T-helper 17 cell (primary cell): ENCODE measurements at regions not wholly inside any gene's neighbourhood (a gene's known extent, or its start where the extent isn't known, plus 50 kb on each side); places are given as distances from the start of the nearest gene placed in this dataset.

Experiments used
- ATAC-seq: fragments of 150-1000 bp; cut with Tn5 transposase; 2 replicates; pipeline ENCODE4 v1.10.0; 2021; ENCODE audit warnings: mild to moderate bottlenecking, moderate library complexity
- DNase-seq, 3 donors: peaks; one replicate each; pipeline versions ENCODE4 v3.0.0 to v3.0.0-alpha.2; 2020 to 2021
- H3K9me3 ChIP-seq: one replicate; pipeline ENCODE4 v1.7.0; 2013; ENCODE audit warnings: low read length, mild to moderate bottlenecking; ENCODE audit not compliant: control insufficient read depth, poor library complexity, severe bottlenecking
- H3K27ac Mint-ChIP-seq: one replicate; pipeline ENCODE4 v1.8.0; 2022; ENCODE audit warnings: mild to moderate bottlenecking, moderate library complexity, mixed read lengths
- H3K27me3 Mint-ChIP-seq: one replicate; pipeline ENCODE4 v1.8.0; 2022; ENCODE audit warnings: mixed read lengths
- H3K36me3 Mint-ChIP-seq: one replicate; pipeline ENCODE4 v1.8.0; 2022; ENCODE audit warnings: low read depth, mixed read lengths
- H3K4me1 Mint-ChIP-seq: one replicate; pipeline ENCODE4 v1.8.0; 2022; ENCODE audit warnings: mild to moderate bottlenecking, mixed read lengths
- H3K4me3 Mint-ChIP-seq: one replicate; pipeline ENCODE4 v1.8.0; 2022; ENCODE audit warnings: mild to moderate bottlenecking, moderate library complexity, mixed read lengths

DNA sequence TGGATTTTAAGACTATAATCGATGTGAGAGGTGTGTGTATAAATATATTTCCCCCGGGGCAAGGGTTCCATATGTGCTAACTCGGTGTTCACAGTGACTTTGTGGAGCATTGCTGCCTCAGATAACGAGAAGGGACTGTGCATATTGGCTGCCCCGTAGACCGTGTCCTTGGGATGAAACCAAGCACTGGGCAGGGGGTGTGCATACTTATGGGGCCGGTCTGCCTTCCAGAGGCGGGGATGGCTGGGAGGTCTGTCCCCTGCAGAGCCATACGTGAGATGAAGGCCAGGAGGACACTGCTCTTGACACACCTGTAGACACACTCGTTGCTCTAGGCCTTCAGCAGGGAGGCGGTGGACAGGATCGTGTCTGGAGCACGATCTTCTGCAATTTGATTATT lies 56.0 kb upstream of the ZNF354A start:
- Mint-ChIP-seq H3K36me3 (peaks cover 3% of the 10 kb centered on the region), H3K27me3 (peaks cover 24% of the 10 kb centered on the region), H3K27ac (no peak overlapping the region), H3K4me1 (peaks cover 5% of the 10 kb centered on the region), H3K4me3 (no peak overlapping the region)
- no peak for ATAC-seq
- no peak for DNase-seq
- H3K9me3 ChIP-seq, result no peaks in the 10 kb centered on the region

DNA sequence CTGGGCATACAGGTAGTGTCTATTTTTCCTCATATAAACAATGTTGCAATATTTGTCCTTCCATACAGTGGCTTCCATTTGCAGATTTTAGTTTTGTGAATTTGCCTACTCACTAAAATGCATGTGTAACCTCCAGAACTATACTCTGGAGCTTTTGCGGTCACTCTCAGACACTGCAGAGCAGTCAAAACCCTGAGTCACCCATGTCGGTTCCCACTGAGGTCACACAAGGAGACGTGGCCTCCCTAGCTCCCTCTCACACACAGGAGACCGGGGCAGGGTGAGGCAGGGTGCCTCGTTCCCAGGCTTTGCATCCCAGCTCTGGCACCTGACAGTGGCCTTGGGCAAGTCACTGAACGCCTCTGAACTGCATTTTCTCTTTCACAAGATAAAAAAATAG lies 55.5 kb upstream of the ZNF354A start:
- Mint-ChIP-seq H3K27me3 (peaks cover 27% of the 10 kb centered on the region), H3K4me3 (no peak overlapping the region), H3K36me3 (peaks cover 3% of the 10 kb centered on the region), H3K27ac (no peak overlapping the region), H3K4me1 (peaks cover 5% of the 10 kb centered on the region)
- no peak for DNase-seq
- no peaks in the 10 kb centered on the region for H3K9me3 ChIP-seq
- no peak for ATAC-seq

DNA sequence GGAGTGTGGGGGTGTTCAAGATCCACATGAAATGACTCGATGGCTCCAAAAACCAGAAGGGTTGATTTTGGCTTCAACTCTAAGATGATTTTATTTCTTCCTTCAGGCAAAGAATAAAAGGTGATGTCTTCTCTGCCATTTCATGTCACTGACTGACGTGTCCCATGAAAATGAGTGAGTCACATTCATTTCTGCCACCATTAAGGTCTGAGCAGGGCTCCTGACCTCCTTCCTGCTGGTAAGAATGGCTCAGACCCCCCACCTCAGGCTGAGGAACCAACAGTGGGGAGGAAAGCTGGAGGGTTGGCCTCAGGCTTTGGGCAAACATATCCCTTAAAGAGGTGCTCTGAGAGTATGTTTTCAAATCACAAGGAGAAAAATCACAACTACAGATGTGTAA lies 53.9 kb upstream of the ZNF354A start:
- Mint-ChIP-seq H3K4me3 (no peak overlapping the region), H3K36me3 (peaks cover 3% of the 10 kb centered on the region), H3K27ac (no peak overlapping the region), H3K4me1 (no peaks in the 10 kb centered on the region), H3K27me3 (peaks cover 22% of the 10 kb centered on the region)
- no peak for DNase-seq
- H3K9me3 ChIP-seq, result no peaks in the 10 kb centered on the region
- ATAC-seq, result no peak

DNA sequence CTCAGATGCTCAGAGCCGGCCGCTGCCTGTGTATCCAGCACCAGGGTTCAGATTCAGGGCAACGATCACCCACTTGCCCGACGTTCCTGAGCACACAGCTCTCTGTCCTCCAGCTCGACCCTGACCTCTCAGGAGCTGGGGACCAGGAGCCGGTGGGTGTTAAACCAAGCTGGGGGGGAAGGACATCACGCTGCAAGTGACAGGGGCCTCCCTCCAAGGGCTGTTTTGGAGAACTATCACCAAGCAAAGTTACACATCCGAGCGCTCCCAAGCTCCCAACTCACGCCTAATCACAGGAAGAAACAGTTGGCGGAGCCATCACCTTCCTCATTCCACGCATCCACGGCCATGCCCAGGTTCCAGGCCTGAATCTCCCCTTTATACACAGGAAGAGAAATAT lies 51.5 kb upstream of the ZNF354A start:
- Mint-ChIP-seq H3K4me3 (no peak overlapping the region), H3K27me3 (peaks cover 13% of the 10 kb centered on the region), H3K36me3 (peaks cover 3% of the 10 kb centered on the region), H3K4me1 (peaks cover 2% of the 10 kb centered on the region), H3K27ac (no peak overlapping the region)
- DNase-seq (no peak), ATAC-seq (no peak)
- no peaks in the 10 kb centered on the region for H3K9me3 ChIP-seq

DNA sequence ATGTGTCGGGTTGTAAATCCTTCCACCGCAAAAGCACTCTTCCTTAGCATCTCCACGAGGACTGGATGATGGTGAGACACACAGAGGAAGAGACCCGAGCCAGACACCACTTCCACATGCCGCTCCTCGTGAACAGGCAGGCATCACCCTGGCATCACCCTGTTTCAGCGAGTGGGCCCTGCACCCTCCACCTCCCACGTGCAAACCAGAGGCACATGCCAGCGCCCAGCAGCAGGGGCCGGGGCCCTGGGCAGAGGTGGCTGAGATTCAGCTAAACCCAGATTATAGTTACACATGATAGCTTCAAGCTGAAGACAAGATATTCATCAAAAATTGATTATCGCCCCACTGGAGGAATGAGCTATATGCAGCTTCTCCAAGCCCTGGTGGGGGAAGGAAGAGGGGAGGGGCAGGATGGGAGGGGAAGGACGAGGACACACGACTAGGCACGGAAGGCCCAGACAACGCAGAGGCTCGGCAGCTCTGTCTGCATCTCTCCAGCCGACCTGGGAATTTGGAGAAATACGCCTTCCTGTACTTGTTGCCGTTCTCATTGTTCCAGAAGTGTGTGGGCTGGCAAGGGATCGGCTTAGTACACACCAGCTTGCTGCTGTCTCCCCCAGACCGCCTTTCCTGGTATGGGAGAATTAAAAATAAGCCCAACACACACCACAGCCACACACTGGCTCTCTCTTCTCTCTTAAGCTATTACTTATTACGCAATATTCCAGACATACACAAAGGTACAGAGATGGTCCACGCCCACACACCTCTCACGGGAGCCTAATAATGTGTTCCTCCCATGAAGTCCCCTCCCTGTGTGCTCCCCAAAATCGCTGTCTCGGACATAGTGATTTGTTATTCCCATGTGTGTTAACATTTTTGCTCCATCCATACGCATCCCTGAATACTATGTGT lies 50.4 kb upstream of the ZNF354A start:
- H3K36me3 Mint-ChIP-seq, result peaks cover 3% of the 10 kb centered on the region
- peaks cover 2% of the 10 kb centered on the region for H3K4me1 Mint-ChIP-seq
- no peak for ATAC-seq

More for the DNA sequence above, 50.4 kb upstream of the ZNF354A start:
- peaks cover 13% of the 10 kb centered on the region for H3K27me3 Mint-ChIP-seq
- DNase-seq, result no peak
- H3K27ac Mint-ChIP-seq, result no peak overlapping the region
- no peaks in the 10 kb centered on the region for H3K9me3 ChIP-seq
- H3K4me3 Mint-ChIP-seq, result no peak overlapping the region
